NCI-H1092 (cell line): ENCODE measurements at regions not wholly inside any gene's neighbourhood (a gene's known extent, or its start where the extent isn't known, plus 50 kb on each side); places are given as distances from the start of the nearest gene placed in this dataset.

ENCODE experiments used
- DNase-seq: peaks from one replicate; lab custom pipeline; 2025; lab: John Stamatoyannopoulos, UW

GRCh38 chr10:78688901-78689583, 379.7 kb upstream of the ZMIZ1 start:
- peak; percentile 59 for DNase-seq

- no peak for DNase-seq
Measured at GRCh38 chr10:78689584-78689935, 379.2 kb upstream of the ZMIZ1 start.

- no peak for DNase-seq
Measured at GRCh38 chr10:78690354-78691111, 378.2 kb upstream of the ZMIZ1 start.

GRCh38 chr10:78691301-78692030, 377.3 kb upstream of the ZMIZ1 start:
- no peak for DNase-seq

- DNase-seq = no peak
Measured at GRCh38 chr10:78692071-78692470, 376.7 kb upstream of the ZMIZ1 start.

- no peak for DNase-seq
Measured at GRCh38 chr10:78695846-78696245, 372.9 kb upstream of the ZMIZ1 start.

GRCh38 chr10:78696791-78697395, 371.9 kb upstream of the ZMIZ1 start:
- DNase-seq = peak; percentile 11

- no peak for DNase-seq
Measured at GRCh38 chr10:78699971-78700370, 368.8 kb upstream of the ZMIZ1 start.

GRCh38 chr10:78700413-78700812, 368.4 kb upstream of the ZMIZ1 start:
- DNase-seq = no peak

GRCh38 chr10:78700816-78701520, 367.8 kb upstream of the ZMIZ1 start:
- DNase-seq = no peak

- no peak for DNase-seq
Measured at GRCh38 chr10:78702186-78702585, 366.6 kb upstream of the ZMIZ1 start.

GRCh38 chr10:78702876-78703275, 365.9 kb upstream of the ZMIZ1 start:
- DNase-seq = no peak

- no peak for DNase-seq
Measured at GRCh38 chr10:78703593-78703992, 365.2 kb upstream of the ZMIZ1 start.

- no peak for DNase-seq
Measured at GRCh38 chr10:78706256-78706655, 362.5 kb upstream of the ZMIZ1 start.

GRCh38 chr10:78706726-78707540, 361.8 kb upstream of the ZMIZ1 start:
- no peak for DNase-seq

GRCh38 chr10:78707745-78708144, 361.0 kb upstream of the ZMIZ1 start:
- DNase-seq = no peak

- peak; percentile 13 for DNase-seq
Measured at GRCh38 chr10:78712147-78712546, 356.6 kb upstream of the ZMIZ1 start.

- no peak for DNase-seq
Measured at GRCh38 chr10:78713659-78714058, 355.1 kb upstream of the ZMIZ1 start.

GRCh38 chr10:78714225-78714624, 354.5 kb upstream of the ZMIZ1 start:
- DNase-seq = no peak

GRCh38 chr10:78715435-78715834, 353.3 kb upstream of the ZMIZ1 start:
- DNase-seq = no peak

- DNase-seq = no peak
Measured at GRCh38 chr10:78716043-78716660, 352.6 kb upstream of the ZMIZ1 start.
